ENCODE measurements at regions not wholly inside any gene's neighbourhood (a gene's known extent, or its start where the extent isn't known, plus 50 kb on each side); places are given as distances from the start of the nearest gene placed in this dataset.
"Not testable (repeated sequence)": the region's sequence is repeated elsewhere in the genome, so short reads cannot be mapped to it uniquely, and the experiment has no call there.

DNA sequence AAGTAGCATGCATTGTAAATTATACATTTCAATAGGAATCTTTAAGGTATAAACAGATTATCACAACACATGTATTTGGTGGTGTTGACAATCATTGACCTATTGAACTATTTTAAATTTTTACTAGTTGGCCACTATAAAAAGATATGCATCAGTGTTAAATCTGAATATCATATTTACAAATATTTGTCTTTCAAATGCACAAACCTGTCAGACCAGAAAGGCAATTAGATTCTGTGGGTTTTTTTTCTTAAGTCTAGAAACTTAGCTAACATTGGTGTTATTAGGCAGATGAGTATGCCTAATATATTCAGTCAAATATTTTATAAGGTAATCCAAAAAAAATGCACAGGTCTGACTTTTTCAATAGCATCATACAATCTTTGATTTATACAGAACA lies 241.4 kb upstream of the DGKB start:
- no peak for DNase-seq (ENCODE audit: low spot score)

DNA sequence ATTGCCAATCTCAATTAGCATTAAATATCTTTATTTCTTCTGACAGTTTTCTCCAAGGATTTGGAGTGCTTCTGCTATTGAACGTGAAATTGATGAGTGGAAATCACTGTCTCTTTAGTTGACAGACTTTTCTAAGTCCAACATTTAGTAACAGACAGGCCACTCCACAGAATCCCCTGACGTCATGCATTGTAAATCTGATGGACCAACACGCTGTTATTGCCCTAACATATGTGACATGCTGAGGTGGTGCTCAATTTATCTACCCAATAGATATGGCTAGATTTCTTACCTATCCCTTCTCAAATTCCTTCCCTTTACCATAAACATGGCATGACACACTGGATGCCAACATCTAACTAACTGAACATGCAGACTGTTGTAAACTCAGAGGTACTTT lies 240.6 kb upstream of the DGKB start:
- DNase-seq (ENCODE audit: low spot score) = no peak

DNA sequence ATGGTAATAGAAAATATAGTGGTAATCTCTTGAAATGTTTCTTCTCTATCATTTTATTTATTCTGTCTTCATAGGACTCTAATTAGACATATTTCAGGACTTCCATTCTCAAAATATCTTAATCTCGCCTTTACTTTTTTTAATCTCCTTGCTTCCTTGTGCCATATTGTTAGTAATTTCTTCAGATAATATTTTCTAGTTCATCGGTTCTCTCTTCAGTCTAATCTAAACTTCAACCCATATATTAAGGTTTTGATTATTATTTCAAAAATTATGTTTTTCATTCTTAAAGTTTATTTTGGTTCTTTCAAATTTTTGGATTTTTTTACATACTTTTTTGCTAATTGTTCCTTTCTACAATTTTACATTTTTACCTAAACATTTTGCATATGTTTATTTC lies 237.9 kb upstream of the DGKB start:
- no peak for DNase-seq (ENCODE audit: low spot score)

DNA sequence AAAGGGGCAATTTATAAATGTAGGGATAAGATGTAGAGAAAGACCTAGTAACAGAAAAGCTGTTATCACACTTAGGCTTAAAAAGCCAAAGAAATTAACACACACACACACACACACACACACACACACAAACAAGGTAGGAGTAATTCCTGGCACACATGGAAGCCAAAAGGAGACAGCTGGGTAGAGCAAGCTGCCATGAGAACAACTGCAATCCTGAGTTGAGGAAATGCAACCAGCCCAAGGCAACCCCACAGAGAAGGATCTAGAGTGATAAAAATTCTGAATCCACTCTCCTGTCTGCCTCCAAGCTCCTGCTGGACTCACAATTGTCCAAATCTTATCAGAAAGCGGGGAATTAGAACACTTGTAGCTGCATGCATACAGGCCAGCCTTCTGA lies 229.1 kb upstream of the DGKB start:
- DNase-seq (ENCODE audit: low spot score) = no peak

DNA sequence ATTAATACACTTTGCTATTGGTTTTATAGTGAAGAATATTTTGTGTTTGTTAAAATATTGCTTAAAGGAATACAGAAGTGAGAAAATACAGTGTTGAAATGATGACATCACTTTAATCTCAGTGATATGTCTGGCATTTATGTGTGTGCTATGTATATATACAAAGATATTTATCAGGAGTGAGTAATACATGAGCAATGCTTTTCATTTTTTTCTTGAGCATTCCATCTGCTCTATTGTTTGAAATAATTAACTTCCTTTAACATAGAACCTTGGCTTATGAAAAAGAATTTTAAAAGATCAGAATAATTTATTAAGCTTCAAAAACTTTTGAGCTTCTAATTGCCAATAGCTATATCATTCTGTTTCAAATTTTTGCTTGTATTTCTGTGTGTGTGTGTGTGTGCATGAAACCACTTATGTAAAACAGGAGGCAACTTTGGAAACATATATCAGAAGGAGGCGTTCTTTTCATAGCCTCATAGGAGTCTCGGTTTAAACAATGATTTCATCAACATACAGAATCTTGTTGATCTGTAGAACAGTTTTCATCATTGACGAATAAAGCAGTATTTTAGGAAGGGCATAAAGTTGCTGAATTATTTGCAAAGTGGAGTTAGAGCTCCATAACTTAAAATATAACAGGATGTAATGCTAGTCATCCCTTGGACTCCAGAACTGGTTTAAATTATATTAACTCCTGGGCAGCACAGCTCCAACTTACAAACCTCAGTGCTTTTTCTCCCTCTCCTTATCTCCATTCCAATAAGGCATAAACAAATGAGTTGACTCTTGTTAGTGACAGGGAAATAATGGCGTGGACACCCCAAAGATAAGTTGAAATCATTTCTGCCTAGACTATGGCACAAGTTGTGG lies 228.4 kb upstream of the DGKB start:
- no peak for DNase-seq (ENCODE audit: low spot score)

DNA sequence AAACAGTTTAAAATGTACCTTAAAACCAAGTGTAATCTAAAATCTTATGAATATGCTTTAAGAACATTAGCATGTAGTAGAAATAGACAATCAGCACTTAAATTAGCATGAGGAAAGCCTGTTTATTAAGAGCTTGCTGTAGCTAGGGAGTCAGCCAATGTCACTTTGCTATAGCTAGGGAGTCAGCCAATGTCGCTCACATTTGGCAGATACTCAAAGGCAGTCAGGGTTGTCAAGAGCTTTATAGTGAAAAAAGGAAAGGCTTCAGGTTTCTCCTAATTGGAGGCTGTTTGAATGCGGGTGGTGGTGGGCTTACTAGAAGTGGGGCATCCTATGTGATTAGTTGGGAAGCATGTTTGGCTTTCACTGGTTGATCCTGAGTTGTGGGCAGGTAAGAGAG lies 226.2 kb upstream of the DGKB start:
- DNase-seq (ENCODE audit: low spot score) = no peak

DNA sequence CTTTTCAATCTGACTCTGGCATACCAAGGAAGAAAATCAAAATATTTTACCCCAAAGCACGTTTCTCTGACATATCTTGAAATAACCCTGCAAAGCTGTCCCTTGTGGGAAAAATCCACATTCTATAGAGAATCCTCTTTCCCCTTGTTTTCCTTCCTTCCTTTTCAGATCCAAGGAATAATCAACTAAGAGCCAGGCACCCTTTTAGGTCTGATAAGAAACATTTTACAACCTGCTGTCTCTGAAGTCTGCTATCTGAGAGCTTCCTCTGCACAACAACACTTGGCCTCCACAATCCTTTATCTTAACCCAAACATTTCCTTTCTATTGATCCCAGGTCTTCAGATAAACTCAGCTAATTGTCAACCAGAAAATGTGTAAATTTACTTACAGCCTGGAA lies 224.1 kb upstream of the DGKB start:
- not testable (repeated sequence) for DNase-seq (ENCODE audit: low spot score)

DNA sequence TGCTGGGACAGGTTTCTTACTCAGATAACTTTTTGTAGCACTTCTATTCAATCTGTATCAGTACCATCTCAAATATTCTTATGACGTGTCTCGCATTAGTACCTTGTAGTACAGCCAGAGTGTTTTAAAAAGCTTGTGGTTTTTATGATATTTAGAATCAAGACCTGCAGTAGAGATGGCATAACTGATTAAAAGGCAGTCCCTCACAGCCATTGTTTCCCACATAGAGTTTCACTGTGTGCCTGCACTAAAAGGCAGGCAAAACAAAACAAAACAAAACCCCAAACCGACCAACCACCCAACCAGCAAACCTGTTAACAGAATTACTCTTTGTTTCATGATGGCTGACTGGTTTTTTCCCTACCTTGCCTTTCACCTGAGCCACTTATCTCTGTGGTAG lies 221.3 kb upstream of the DGKB start:
- no peak for DNase-seq (ENCODE audit: low spot score)

DNA sequence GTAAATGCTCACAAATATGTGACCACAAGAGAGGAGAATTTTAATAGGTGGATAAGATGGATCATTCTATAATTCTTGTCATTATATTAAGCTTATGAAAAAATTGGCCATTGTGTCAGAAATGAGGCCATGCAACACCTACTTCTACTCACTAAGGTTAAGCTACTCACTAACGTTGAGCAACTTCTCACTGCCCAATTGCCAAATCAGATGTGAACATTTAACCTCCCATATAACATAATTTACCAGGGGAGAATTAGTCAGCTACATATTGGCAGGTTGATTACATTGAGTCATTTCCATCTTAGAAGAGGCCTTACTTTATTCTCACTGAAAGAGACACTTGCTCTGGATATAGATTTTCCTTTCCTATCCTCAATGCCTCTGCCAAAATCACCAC lies 211.2 kb upstream of the DGKB start:
- no peak for DNase-seq (ENCODE audit: low spot score)

DNA sequence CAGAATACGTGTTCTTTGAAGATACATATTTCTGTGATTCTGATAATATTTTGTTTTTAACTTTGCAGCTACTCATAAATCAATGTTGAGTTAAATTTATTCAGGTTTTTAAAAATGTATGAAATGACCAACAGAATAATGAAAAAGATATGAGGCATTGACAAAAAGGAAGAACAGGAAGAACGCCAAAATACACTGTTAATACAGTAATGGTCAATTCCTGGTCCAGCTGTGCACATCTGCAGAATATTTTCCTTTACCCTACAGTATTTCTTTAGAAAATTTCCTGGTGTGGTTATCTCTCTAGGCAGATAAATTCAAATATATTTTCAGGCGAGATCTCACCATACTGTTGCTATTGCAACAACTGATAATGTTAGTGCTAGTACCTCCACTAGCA lies 203.2 kb upstream of the DGKB start:
- no peak for DNase-seq (ENCODE audit: low spot score)

DNA sequence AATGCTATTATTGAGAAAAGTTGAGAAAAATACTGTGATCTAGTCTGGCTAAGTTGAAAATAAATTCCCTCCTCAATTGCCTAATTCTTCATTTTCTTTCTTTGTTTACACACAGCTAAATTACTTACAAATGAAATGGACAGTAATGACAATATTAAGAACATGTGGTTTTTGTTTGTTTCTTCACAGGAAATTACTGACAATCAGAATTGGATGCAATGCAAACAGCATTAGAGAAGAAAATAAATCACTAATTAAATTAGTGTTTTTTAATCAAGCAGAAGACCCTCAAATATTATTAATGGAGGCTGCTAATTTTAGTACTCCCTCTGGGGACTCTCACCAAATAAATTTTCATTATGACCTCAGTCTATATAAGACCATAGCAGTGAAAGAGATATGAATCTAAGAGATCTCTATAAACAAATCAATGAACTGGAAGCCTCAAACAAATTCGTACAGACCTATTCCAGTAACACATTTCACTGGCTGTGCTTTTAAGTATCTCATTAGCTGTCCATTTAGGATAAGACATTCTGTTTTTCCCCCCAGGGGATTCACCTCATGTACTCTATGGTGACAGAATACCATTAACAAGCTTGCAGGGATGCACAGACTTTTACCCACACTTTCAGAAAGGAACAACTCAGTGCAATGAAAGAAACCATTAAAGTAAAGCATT lies 202.0 kb upstream of the DGKB start:
- DNase-seq (ENCODE audit: low spot score) = no peak

DNA sequence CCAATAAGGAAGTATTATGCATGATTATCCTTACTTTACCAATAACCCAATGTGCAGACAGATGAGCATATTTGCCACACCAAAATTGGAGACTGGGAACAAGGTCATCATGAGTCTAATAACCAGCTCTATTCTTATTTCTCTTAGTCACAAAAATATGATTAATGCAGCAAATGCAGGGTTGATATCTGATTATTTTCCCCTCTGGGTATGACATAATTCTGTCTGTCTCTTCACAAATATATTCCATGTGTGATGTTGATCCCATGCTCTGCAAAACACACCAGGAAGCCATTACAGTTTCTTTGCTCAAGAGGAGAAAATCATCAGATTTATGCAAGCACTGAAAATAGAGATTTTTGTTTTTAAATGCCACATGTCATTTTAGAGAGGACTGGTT lies 196.5 kb upstream of the DGKB start:
- DNase-seq (ENCODE audit: low spot score) = no peak

DNA sequence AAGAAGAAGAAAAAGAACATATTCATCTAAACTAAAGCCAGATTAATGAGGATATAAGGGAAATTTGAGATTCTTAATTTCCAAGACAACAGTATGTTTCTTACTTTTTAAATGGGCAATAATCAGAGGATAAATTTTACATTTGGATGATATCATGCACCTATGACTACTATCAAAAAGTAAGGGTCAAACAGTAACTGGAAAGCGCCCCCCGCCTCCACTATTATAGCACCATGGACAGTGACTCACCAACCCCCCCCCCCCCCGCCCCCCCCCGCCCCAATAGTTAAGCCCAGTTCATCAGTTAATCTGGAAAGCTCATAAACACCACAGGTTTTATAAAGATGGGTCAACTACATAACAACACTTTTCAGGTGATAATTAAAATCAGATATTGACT lies 194.3 kb upstream of the DGKB start:
- no peak for DNase-seq (ENCODE audit: low spot score)

DNA sequence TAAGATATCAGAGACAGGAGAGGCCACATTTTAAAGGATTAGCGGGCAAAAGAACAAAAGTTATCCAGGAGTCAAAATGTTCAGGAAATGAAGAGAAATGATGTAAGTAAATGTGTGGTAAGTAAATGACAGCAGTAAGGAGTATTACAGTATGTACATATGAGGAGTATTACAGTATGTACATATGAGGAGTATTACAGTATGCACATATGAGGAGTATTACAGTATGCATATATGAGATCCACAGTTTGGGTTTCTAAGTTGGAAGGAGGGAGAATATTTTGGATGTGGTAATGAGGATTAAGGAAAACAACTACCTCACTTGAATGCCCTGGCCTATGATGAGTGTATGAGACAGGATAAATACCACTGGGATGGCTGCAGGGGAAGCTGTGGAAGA lies 192.4 kb upstream of the DGKB start:
- no peak for DNase-seq (ENCODE audit: low spot score)

DNA sequence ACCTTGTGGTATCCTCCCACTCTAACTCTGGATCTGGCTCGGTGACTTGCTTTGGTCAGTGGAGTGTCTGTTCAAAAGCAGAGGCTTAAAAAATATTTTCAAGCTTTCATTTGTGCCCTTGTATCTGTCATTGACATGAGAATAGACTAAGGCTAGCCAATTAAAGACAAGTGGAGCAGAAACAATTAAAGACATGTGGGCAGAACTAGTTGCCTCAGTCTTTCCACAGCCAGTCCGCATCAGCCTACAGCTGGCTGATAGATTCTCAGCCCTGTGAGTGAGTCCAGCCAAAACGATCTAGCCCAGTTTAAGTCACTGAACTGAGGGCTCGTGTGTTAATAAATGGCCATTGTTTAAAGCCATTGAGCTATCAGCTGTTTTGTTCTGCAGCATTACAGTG lies 185.2 kb upstream of the DGKB start:
- no peak for DNase-seq (ENCODE audit: low spot score)

DNA sequence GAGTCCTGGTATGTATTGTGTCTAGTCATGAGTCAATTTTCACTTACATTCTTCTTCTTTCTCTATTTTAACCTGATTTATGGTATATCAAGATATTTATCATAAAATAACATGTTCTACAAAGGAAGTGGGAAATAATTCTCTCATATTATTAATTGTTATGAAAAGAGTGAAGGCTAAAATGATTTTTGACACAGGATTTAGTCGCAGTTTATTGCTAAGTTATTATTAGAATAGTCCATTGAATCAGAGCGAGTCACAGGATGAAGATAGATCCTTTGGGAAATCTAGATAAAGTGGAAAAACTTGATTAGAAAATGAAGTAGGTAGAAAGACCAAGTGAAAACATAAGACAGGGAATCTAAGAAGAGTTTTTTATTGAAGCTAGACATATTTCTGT lies 184.3 kb upstream of the DGKB start:
- DNase-seq (ENCODE audit: low spot score) = no peak

DNA sequence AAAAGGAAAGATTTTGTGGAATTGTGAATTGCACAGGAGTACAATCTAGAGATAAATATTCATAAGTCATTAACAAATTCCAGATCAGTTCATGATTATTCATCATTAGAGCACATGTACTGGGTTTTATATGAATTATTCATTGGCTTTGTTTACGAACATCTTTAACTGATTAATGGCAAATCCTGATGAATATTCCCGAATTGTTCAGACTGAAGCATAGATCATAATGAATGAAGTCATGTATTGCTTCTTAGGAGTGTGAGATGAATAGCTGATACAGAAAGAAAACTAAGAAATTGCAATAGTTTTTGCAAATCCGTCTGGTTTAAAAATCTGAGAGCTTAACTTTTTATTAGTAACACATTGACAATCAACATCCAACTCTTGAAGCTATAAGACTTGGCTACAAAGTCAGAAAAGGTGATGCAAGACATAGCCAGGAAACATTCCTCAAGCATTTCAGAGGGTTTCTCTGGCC lies 183.6 kb upstream of the DGKB start:
- no peak for DNase-seq (ENCODE audit: low spot score)

DNA sequence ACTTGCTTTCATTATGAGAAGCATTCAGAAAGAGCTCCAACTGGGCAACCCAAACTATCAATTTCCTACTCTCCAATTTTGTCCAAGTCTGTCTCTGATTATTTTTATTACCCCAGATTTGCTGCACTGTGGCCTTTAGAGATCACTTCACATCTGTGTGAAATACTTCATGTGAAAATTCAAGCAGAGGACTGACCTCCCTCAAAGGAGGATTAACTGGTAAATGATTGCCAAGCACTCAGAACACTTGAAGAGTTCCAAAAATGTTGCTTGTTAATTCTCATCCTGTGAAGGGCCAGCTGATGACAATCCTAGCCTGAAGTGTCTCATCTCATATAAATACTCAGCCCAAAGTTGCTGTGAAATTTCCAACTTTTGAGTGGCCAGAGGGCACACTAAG lies 182.8 kb upstream of the DGKB start:
- DNase-seq (ENCODE audit: low spot score) = no peak

DNA sequence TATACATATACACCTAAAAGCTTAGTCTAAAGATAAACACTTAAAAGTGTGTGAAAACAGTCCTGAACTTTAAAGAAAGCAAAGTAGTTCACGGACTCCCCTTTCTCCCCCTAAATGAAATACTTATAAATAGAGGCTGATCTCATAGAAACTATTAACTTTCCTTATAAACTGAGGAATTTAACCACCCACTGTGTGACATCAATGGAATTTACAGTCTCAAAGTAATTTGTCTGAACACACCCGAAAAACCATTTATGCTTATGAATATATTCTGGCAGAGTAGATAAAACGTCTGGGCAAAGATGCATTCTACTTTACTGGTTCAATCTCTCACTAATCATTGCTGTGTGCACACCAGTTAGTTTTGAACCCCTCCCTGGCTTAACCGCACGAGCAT lies 181.8 kb upstream of the DGKB start:
- no peak for DNase-seq (ENCODE audit: low spot score)

DNA sequence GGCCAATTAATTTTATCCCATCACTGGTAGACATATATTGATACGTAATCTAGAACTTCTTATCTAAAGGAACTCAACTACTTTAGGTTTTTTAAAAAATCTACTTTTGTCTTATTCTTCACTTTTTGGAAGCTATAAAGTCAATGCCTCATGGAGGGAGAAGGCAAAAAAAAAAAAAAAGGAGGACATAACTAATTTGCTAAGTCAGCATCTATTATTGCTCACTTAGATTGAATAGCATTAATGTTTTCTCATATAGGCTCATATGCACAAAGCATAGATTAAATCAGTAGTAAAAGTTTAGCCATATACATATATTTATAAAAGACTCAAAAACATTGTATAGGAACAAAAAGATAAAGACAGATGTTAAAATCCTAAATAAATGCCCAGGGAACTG lies 179.3 kb upstream of the DGKB start:
- DNase-seq (ENCODE audit: low spot score) = no peak

DNA sequence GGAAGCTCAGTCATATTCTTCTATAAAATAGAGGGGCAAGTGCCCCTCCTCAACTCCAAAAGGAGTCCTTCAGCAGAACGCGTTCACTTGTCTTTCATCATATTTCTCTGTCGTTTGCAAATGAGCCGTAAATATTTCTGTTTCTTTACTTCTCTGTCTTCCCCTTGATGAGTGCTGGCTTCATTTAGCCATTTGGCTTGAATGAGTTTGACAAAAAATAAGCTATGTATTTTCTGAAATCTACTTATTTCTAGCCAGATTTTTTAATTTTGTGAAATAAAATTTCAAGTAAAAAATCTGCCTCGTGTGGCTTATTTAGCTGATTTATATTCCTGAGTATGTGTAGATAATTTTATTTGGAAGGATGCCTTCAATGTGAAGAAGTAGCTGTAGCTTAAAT lies 170.8 kb upstream of the DGKB start:
- DNase-seq (ENCODE audit: low spot score) = no peak

DNA sequence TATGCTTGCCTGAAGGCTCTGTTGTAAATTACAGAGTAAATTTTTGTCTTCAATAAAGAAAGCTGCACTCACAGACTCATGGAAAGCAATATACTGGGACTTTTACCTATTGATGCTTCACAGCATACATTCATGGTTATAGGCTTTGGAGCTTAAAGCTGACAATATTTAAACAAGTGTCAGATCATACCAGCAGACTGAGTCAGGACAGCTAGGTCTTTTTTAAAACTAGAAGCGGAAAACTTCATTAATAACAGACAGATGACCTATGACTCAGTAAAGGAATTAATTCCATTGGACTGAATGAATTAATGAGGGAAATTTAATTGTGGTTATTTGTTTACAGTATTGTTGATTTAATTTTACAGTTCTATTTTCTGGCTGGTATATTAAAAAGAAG lies 165.8 kb upstream of the DGKB start:
- DNase-seq (ENCODE audit: low spot score) = no peak

DNA sequence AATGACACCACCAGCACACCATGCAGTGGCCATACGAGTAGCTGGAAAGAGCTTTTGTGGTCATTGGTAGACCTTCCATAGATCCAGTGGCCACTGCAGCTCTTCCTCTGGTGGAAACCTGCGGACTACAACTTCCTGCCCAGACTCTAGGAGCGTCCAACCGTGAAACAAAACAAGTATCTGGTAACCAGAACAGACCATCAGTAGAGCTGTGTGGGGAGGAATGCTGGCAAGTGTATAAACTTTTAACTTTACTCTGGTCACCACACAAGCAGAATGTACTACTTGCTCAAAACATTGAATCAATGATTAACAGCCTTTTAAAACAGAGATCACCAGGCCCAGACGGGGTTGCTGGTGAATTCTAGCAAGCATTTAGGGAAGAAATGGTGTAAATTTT lies 154.7 kb upstream of the DGKB start:
- DNase-seq (ENCODE audit: low spot score) = no peak

DNA sequence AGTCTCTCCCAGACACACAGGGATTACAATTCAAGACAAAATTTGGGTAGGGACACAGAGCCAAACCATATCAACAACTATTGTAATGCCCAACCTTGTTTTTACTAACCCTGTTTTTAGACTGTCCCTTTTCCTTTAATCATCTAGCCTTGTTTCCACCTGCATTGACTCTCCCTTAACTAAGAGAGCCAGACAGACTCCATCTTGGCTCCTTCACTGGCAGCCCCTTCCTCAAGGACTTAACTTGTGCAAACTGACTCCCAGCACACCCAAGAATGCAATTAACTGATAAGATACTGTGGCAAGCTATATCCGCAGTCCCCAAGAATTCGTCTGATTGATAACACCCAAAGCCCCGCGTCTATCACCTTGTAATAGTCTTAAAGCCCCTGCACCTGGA lies 151.8 kb upstream of the DGKB start:
- not testable (repeated sequence) for DNase-seq (ENCODE audit: low spot score)
